Thoracic aorta (tissue), 2 donors: ENCODE measurements at regions not wholly inside any gene's neighbourhood (a gene's known extent, or its start where the extent isn't known, plus 50 kb on each side); places are given as distances from the start of the nearest gene placed in this dataset.

Experiments
- ATAC-seq: fragments of 150-250 bp; one replicate; pipeline ENCODE4 v1.8.0; 2017; ENCODE audit warnings: low read depth; ENCODE audit not compliant: insufficient number of reproducible peaks, low FRiP score
- DNase-seq: peaks from one replicate; pipeline ENCODE4 v3.0.0-alpha.2; 2020; ENCODE audit warnings: low spot score
- H3K27ac ChIP-seq, 2 donors: fragments of 200-600 bp; sonication (generic); 1 replicate in 1 of 2; 2 replicates in 1 of 2; pipeline ENCODE4 v1.5.1; 2016; ENCODE audit warnings: mild to moderate bottlenecking in 2 of 2, moderate library complexity in 2 of 2
- H3K27me3 ChIP-seq: fragments of 200-600 bp; sonication (generic); replicated peaks from 2 replicates; pipeline ENCODE4 v1.6.0; 2016; ENCODE audit warnings: mild to moderate bottlenecking; ENCODE audit not compliant: insufficient read depth
- H3K36me3 ChIP-seq: fragments of 200-600 bp; sonication (generic); one replicate; pipeline ENCODE4 v1.5.1; 2016
- H3K4me1 ChIP-seq, 2 donors: fragments of 200-600 bp; sonication (generic); 1 replicate in 1 of 2; 2 replicates in 1 of 2; pipeline versions ENCODE4 v1.5.1 to v1.6.0; 2016; ENCODE audit warnings: low read depth in 2 of 2, mild to moderate bottlenecking in 1 of 2; ENCODE audit not compliant: control insufficient read depth in 1 of 2
- H3K4me3 ChIP-seq: fragments of 200-600 bp; sonication (generic); 2 replicates; pipeline ENCODE4 v1.5.1; 2016; ENCODE audit warnings: mild to moderate bottlenecking
- H3K9me3 ChIP-seq: fragments of 200-600 bp; sonication (generic); 2 replicates; pipeline ENCODE4 v1.5.1; 2016
- TF ChIP-seq, protein P1 (sequence below): fragments of 200-600 bp; sonication (generic); IDR thresholded peaks from one replicate; pipeline ENCODE4 v1.5.1; 2019; ENCODE audit warnings: antibody characterized with exemption

- Histone ChIP-seq H3K9me3 (peaks cover 10% of the 10 kb centered on the region), H3K27me3 (no peaks in the 10 kb centered on the region), H3K27ac (no peak overlapping the region), H3K4me3 (no peak overlapping the region), H3K36me3 (no peaks in the 10 kb centered on the region), H3K4me1 (peaks cover 0 to 15% of the 10 kb centered on the region in 2 donors)
- TF ChIP-seq, protein P1, sequence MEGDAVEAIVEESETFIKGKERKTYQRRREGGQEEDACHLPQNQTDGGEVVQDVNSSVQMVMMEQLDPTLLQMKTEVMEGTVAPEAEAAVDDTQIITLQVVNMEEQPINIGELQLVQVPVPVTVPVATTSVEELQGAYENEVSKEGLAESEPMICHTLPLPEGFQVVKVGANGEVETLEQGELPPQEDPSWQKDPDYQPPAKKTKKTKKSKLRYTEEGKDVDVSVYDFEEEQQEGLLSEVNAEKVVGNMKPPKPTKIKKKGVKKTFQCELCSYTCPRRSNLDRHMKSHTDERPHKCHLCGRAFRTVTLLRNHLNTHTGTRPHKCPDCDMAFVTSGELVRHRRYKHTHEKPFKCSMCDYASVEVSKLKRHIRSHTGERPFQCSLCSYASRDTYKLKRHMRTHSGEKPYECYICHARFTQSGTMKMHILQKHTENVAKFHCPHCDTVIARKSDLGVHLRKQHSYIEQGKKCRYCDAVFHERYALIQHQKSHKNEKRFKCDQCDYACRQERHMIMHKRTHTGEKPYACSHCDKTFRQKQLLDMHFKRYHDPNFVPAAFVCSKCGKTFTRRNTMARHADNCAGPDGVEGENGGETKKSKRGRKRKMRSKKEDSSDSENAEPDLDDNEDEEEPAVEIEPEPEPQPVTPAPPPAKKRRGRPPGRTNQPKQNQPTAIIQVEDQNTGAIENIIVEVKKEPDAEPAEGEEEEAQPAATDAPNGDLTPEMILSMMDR: no peak
- DNase-seq (no peak), ATAC-seq (no peak)
Measured at GRCh38 chr6:22621701-22622100, 52.3 kb downstream of the HDGFL1 start.

DNA sequence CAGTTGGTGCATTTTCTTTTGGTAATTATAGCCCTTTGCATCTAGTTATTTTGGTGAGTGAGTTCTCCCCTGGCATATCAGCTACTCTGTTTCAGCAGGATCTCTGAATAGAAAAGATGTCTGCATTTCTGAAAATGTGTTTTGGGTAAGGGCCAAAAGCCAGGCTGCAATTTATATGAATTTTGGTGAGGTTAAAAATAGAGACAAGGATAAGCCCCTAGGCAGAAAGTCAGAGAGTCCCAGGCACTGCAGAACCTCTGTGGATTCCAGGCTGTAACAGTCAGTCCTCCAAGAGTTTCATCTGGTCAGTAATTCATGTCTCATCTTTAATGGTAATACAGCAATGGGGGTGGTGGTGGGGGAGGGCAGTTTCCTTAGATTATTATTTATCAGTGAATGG is 53.0 kb downstream of the HDGFL1 start:
- H3K27ac ChIP-seq: no peak overlapping the region
- H3K4me1 ChIP-seq: peaks cover 0 to 15% of the 10 kb centered on the region in 2 donors
- peaks cover 10% of the 10 kb centered on the region for H3K9me3 ChIP-seq
- H3K36me3 ChIP-seq: no peaks in the 10 kb centered on the region
- no peak overlapping the region for H3K4me3 ChIP-seq
- TF ChIP-seq, protein P1: no peak
- DNase-seq (no peak), ATAC-seq (no peak)
- H3K27me3 ChIP-seq: no peaks in the 10 kb centered on the region

GRCh38 chr6:22622813-22623212 is 53.4 kb downstream of the HDGFL1 start:
- TF ChIP-seq, protein P1: no peak
- Histone ChIP-seq H3K4me3 (no peak overlapping the region), H3K4me1 (peaks cover 0 to 15% of the 10 kb centered on the region in 2 donors), H3K27ac (no peak overlapping the region), H3K27me3 (no peaks in the 10 kb centered on the region), H3K9me3 (peaks cover 10% of the 10 kb centered on the region), H3K36me3 (no peaks in the 10 kb centered on the region)
- DNase-seq (no peak), ATAC-seq (no peak)

- no peak overlapping the region for H3K27ac ChIP-seq
- no peaks in the 10 kb centered on the region for H3K27me3 ChIP-seq
- TF ChIP-seq, protein P1: no peak
- H3K9me3 ChIP-seq: no peaks in the 10 kb centered on the region
- no peak for DNase-seq
- H3K36me3 ChIP-seq: no peaks in the 10 kb centered on the region
- H3K4me3 ChIP-seq: no peak overlapping the region
- peaks cover 0 to 19% of the 10 kb centered on the region in 2 donors for H3K4me1 ChIP-seq
- no peak for ATAC-seq
Measured at GRCh38 chr6:22627644-22628043, 58.3 kb downstream of the HDGFL1 start.

GRCh38 chr6:22631091-22631490 is 61.7 kb downstream of the HDGFL1 start:
- Histone ChIP-seq H3K27me3 (no peaks in the 10 kb centered on the region), H3K9me3 (no peaks in the 10 kb centered on the region), H3K36me3 (no peaks in the 10 kb centered on the region), H3K27ac (no peak overlapping the region), H3K4me3 (no peak overlapping the region), H3K4me1 (peaks cover 0 to 16% of the 10 kb centered on the region in 2 donors)
- ATAC-seq (no peak), DNase-seq (no peak)
- TF ChIP-seq, protein P1: no peak
